Hematopoietic multipotent progenitor cell treated with erythropoietin and hydrocortisone succinate and interleukin-3 and kit ligand, for 6 days (in vitro differentiated cells): ENCODE measurements at regions not wholly inside any gene's neighbourhood (a gene's known extent, or its start where the extent isn't known, plus 50 kb on each side); places are given as distances from the start of the nearest gene placed in this dataset.

Experiments used
- DNase-seq: peaks from one replicate; pipeline ENCODE4 v3.0.0-alpha.2; 2015

- no peak for DNase-seq
Observed at GRCh38 chr4:177699365-177700213, 257.4 kb upstream of the AGA start.

GRCh38 chr4:177706916-177707315, 264.7 kb upstream of the AGA start:
- no peak for DNase-seq

- no peak for DNase-seq
Observed at GRCh38 chr4:177713454-177713853, 271.2 kb upstream of the AGA start.

- DNase-seq, result no peak
Observed at GRCh38 chr4:177717407-177717806, 275.2 kb upstream of the AGA start.

GRCh38 chr4:177718514-177718913, 276.3 kb upstream of the AGA start:
- DNase-seq, result no peak

GRCh38 chr4:177726111-177726510, 283.9 kb upstream of the AGA start:
- no peak for DNase-seq

- no peak for DNase-seq
Observed at GRCh38 chr4:177728361-177729152, 286.3 kb upstream of the AGA start.

GRCh38 chr4:177729681-177730080, 287.4 kb upstream of the AGA start:
- DNase-seq, result no peak

- no peak for DNase-seq
Observed at GRCh38 chr4:177737387-177737940, 295.2 kb upstream of the AGA start.

GRCh38 chr4:177740563-177740962, 298.3 kb upstream of the AGA start:
- DNase-seq, result no peak

- DNase-seq, result no peak
Observed at GRCh38 chr4:177759729-177760128, 317.5 kb upstream of the AGA start.

- no peak for DNase-seq
Observed at GRCh38 chr4:177761692-177762091, 319.5 kb upstream of the AGA start.

- DNase-seq, result no peak
Observed at GRCh38 chr4:177769155-177769554, 326.9 kb upstream of the AGA start.

GRCh38 chr4:177770776-177771175, 328.5 kb upstream of the AGA start:
- DNase-seq, result no peak

- no peak for DNase-seq
Observed at GRCh38 chr4:177771645-177772044, 329.4 kb upstream of the AGA start.

GRCh38 chr4:177778623-177779022, 336.4 kb upstream of the AGA start:
- DNase-seq, result no peak

GRCh38 chr4:177785000-177785399, 342.8 kb upstream of the AGA start:
- no peak for DNase-seq

GRCh38 chr4:177789610-177790009, 347.4 kb upstream of the AGA start:
- DNase-seq, result no peak

- DNase-seq, result no peak
Observed at GRCh38 chr4:177791188-177791587, 349.0 kb upstream of the AGA start.

GRCh38 chr4:177796841-177797240, 354.6 kb upstream of the AGA start:
- no peak for DNase-seq

GRCh38 chr4:177798161-177798560, 355.9 kb upstream of the AGA start:
- DNase-seq, result no peak

GRCh38 chr4:177802162-177802561, 359.9 kb upstream of the AGA start:
- DNase-seq, result no peak

GRCh38 chr4:177802661-177803060, 360.4 kb upstream of the AGA start:
- no peak for DNase-seq

- no peak for DNase-seq
Observed at GRCh38 chr4:177803151-177803550, 360.9 kb upstream of the AGA start.
